ENCODE measurements at regions not wholly inside any gene's neighbourhood (a gene's known extent, or its start where the extent isn't known, plus 50 kb on each side); places are given as distances from the start of the nearest gene placed in this dataset.

DNA sequence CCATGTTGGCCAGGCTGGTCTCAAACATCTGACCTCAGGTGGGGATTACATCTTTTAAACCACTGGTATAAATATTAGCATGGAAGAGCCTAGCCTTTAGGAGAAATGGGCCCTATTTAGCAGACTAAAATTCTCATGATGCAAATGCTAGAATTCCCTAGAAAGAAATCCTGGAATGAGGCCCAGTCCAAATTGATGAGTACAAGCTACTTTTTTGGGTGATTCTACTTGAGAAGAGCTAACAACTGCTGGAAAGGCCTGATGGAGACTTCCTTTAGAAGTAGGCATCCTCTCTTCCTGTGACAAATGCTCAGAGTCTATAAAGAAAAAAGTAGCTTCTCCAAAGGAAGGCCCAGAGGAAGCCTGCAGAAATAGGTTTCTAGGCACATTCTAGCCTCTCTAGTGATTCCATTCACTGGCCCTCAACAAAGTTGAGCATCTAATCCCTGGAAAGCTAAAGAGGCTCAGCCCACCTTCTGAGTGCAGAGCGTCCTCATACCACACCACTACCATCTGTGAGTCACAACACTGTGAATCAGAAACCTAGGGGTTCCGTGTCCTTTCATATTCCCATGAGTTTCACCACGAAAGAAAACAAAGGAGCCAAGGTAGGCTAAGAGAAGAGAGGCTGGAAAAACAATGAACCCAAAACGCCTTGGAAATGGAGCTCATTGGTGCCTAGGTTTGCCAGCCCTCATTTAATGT, 183.1 kb downstream of the C1D start:
- ChIA-PET POLR2A (ENCODE audit: low non-redundant PET) (interaction anchor here (0.6 kb wide), 1 partner anchor 1814 kb away, joined by 3 read pairs; no protein-coding TSS in a partner anchor), CTCF (no interaction called here)
- intact Hi-C loops (cut with micrococcal nuclease; ENCODE audit: unreplicated experiment), result no loop called here

DNA sequence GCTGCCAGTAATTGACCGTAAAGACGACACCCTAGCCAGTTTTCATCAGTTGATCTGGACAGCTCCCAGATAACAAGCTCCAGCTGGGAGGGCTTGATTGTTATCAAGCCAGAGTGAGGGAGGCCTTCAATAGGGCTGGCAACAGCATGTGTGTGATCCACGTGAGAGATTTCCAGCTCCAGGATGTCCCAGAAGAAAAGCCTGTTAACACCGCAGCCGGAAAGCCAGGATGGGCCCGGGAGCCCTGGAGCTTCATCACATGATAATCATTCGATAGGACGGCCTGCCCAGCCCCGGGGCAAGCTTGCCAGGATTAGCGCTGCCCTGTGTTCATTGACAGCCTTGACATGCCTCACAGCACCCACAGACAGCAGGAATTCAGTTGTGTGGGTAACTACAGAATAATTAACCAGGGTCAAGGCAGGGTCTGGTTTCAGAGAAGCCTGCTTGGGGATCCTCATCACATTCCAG, 182.5 kb downstream of the C1D start:
- no peaks in the 10 kb centered on the region for H3K4me1 ChIP-seq (ENCODE audit: insufficient read depth, low read length, poor library complexity, severe bottlenecking)
- H3K9me3 ChIP-seq (ENCODE audit: low read depth, low read length, poor library complexity, severe bottlenecking), result no peaks in the 10 kb centered on the region
- BruUV-seq (replicated peaks), result no TSS peak
- TF ChIP-seq EZH2 (IDR thresholded peaks at IDR 0.05; ENCODE audit: borderline replicate concordance, low read depth, low read length, poor library complexity, severe bottlenecking), result no peak
- TF ChIP-seq, protein P1, sequence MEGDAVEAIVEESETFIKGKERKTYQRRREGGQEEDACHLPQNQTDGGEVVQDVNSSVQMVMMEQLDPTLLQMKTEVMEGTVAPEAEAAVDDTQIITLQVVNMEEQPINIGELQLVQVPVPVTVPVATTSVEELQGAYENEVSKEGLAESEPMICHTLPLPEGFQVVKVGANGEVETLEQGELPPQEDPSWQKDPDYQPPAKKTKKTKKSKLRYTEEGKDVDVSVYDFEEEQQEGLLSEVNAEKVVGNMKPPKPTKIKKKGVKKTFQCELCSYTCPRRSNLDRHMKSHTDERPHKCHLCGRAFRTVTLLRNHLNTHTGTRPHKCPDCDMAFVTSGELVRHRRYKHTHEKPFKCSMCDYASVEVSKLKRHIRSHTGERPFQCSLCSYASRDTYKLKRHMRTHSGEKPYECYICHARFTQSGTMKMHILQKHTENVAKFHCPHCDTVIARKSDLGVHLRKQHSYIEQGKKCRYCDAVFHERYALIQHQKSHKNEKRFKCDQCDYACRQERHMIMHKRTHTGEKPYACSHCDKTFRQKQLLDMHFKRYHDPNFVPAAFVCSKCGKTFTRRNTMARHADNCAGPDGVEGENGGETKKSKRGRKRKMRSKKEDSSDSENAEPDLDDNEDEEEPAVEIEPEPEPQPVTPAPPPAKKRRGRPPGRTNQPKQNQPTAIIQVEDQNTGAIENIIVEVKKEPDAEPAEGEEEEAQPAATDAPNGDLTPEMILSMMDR (conservative IDR thresholded peaks at IDR 0.05; ENCODE audit: low read depth, low read length), result no peak
- intact Hi-C loops (cut with micrococcal nuclease; ENCODE audit: unreplicated experiment), result no loop called here
- no peak overlapping the region for H3K27ac ChIP-seq (ENCODE audit: low read depth, low read length, poor library complexity, severe bottlenecking)
- H3K4me3 ChIP-seq (ENCODE audit: low read depth, low read length, poor library complexity, severe bottlenecking), result no peak overlapping the region
- no peaks in the 10 kb centered on the region for H3K36me3 ChIP-seq (ENCODE audit: insufficient read depth, low read length, poor library complexity, severe bottlenecking)
- no peaks in the 10 kb centered on the region for H3K27me3 ChIP-seq (replicated peaks; ENCODE audit: insufficient read depth, low read depth, low read length, poor library complexity)
- ChIA-PET POLR2A (ENCODE audit: low non-redundant PET) (interaction anchor here (0.6 kb wide), 1 partner anchor 1815 kb away, joined by 3 read pairs; no protein-coding TSS in a partner anchor), CTCF (no interaction called here)
- peak; percentile 14 for DNase-seq (ENCODE audit: low spot score)

More for the DNA sequence above, 183.1 kb downstream of the C1D start:
- Histone ChIP-seq H3K27me3 (replicated peaks; ENCODE audit: insufficient read depth, low read depth, low read length, poor library complexity) (no peaks in the 10 kb centered on the region), H3K36me3 (ENCODE audit: insufficient read depth, low read length, poor library complexity, severe bottlenecking) (no peaks in the 10 kb centered on the region), H3K4me3 (ENCODE audit: low read depth, low read length, poor library complexity, severe bottlenecking) (no peak overlapping the region), H3K4me1 (ENCODE audit: insufficient read depth, low read length, poor library complexity, severe bottlenecking) (no peaks in the 10 kb centered on the region), H3K9me3 (ENCODE audit: low read depth, low read length, poor library complexity, severe bottlenecking) (no peaks in the 10 kb centered on the region), H3K27ac (ENCODE audit: low read depth, low read length, poor library complexity, severe bottlenecking) (no peak overlapping the region)
- TF ChIP-seq EZH2 (IDR thresholded peaks at IDR 0.05; ENCODE audit: borderline replicate concordance, low read depth, low read length, poor library complexity, severe bottlenecking), result no peak
- TF ChIP-seq, protein P1 (conservative IDR thresholded peaks at IDR 0.05; ENCODE audit: low read depth, low read length), result no peak
- no peak for DNase-seq (ENCODE audit: low spot score)
- no TSS peak for BruUV-seq (replicated peaks)

DNA sequence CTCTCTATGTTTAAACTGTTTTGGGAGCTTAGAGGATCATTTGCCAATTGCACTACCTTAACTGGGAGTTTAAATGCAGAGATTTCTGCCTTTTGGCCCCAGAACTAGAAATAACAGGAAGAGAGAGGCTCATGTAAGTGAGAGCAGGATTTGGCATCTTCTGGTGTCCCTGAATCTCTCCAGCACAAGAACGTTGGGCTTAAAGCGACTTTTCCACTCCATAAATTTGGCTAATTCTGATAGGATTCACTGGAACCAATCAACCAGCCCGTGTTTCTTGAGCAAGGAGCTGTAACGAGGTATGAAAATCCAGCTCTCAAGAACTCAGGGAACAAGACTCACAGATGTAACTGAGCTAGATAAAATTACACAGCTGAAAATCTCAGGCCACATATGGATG, 181.0 kb downstream of the C1D start:
- no peaks in the 10 kb centered on the region for H3K27me3 ChIP-seq (replicated peaks; ENCODE audit: insufficient read depth, low read depth, low read length, poor library complexity)
- TF ChIP-seq EZH2 (IDR thresholded peaks at IDR 0.05; ENCODE audit: borderline replicate concordance, low read depth, low read length, poor library complexity, severe bottlenecking), result no peak
- TF ChIP-seq, protein P1 (conservative IDR thresholded peaks at IDR 0.05; ENCODE audit: low read depth, low read length), result no peak
- POLR2A ChIA-PET (ENCODE audit: low non-redundant PET), result no interaction called here
- no peak for DNase-seq (ENCODE audit: low spot score)
- H3K36me3 ChIP-seq (ENCODE audit: insufficient read depth, low read length, poor library complexity, severe bottlenecking), result no peaks in the 10 kb centered on the region
- H3K9me3 ChIP-seq (ENCODE audit: low read depth, low read length, poor library complexity, severe bottlenecking), result no peaks in the 10 kb centered on the region
- BruUV-seq (replicated peaks), result no TSS peak
- H3K4me3 ChIP-seq (ENCODE audit: low read depth, low read length, poor library complexity, severe bottlenecking), result no peak overlapping the region
- H3K4me1 ChIP-seq (ENCODE audit: insufficient read depth, low read length, poor library complexity, severe bottlenecking), result no peaks in the 10 kb centered on the region
- no peak overlapping the region for H3K27ac ChIP-seq (ENCODE audit: low read depth, low read length, poor library complexity, severe bottlenecking)
- CTCF ChIA-PET, result no interaction called here
- intact Hi-C loops (cut with micrococcal nuclease; ENCODE audit: unreplicated experiment), result no loop called here
